NCI-H2107 treated with DMSO at 0.1 percent for 48 hours (cell line): ENCODE measurements at regions not wholly inside any gene's neighbourhood (a gene's known extent, or its start where the extent isn't known, plus 50 kb on each side); places are given as distances from the start of the nearest gene placed in this dataset.
"Not testable (repeated sequence)": the region's sequence is repeated elsewhere in the genome, so short reads cannot be mapped to it uniquely, and the experiment has no call there.

Experiments used
- DNase-seq: peaks from one replicate; lab custom pipeline; 2025; ENCODE audit not compliant: unreplicated experiment; lab: John Stamatoyannopoulos, UW

GRCh38 chr5:145025775-145026174, 809.4 kb downstream of the PRELID2 start:
- no peak for DNase-seq

GRCh38 chr5:145015146-145015545, 820.0 kb downstream of the PRELID2 start:
- no peak for DNase-seq

- no peak for DNase-seq
Observed at GRCh38 chr5:145014109-145014508, 821.0 kb downstream of the PRELID2 start.

- no peak for DNase-seq
Observed at GRCh38 chr5:145010834-145011233, 824.3 kb downstream of the PRELID2 start.

- no peak for DNase-seq
Observed at GRCh38 chr5:145008876-145009530, 826.1 kb downstream of the PRELID2 start.

- DNase-seq, result not testable (repeated sequence)
Observed at GRCh38 chr5:144994356-144994755, 823.7 kb downstream of the KCTD16 start.

- DNase-seq, result no peak
Observed at GRCh38 chr5:144983101-144983500, 812.4 kb downstream of the KCTD16 start.

- no peak for DNase-seq
Observed at GRCh38 chr5:144979516-144980264, 809.0 kb downstream of the KCTD16 start.

- no peak for DNase-seq
Observed at GRCh38 chr5:144972317-144972716, 801.6 kb downstream of the KCTD16 start.

GRCh38 chr5:144971108-144971850, 800.6 kb downstream of the KCTD16 start:
- no peak for DNase-seq

- DNase-seq, result no peak
Observed at GRCh38 chr5:144960296-144960695, 789.6 kb downstream of the KCTD16 start.

- DNase-seq, result no peak
Observed at GRCh38 chr5:144958002-144958401, 787.3 kb downstream of the KCTD16 start.

- DNase-seq, result no peak
Observed at GRCh38 chr5:144950996-144951395, 780.3 kb downstream of the KCTD16 start.

- no peak for DNase-seq
Observed at GRCh38 chr5:144947023-144947422, 776.4 kb downstream of the KCTD16 start.

GRCh38 chr5:144945503-144945902, 774.8 kb downstream of the KCTD16 start:
- DNase-seq, result no peak

- no peak for DNase-seq
Observed at GRCh38 chr5:144944936-144945335, 774.3 kb downstream of the KCTD16 start.

- DNase-seq, result no peak
Observed at GRCh38 chr5:144941004-144941403, 770.3 kb downstream of the KCTD16 start.

- no peak for DNase-seq
Observed at GRCh38 chr5:144918371-144918770, 747.7 kb downstream of the KCTD16 start.

GRCh38 chr5:144915452-144915851, 744.8 kb downstream of the KCTD16 start:
- no peak for DNase-seq

GRCh38 chr5:144913661-144914060, 743.0 kb downstream of the KCTD16 start:
- no peak for DNase-seq

GRCh38 chr5:144896473-144896872, 725.8 kb downstream of the KCTD16 start:
- DNase-seq, result no peak

GRCh38 chr5:144886668-144887067, 716.0 kb downstream of the KCTD16 start:
- DNase-seq, result no peak
